ENCODE measurements at regions not wholly inside any gene's neighbourhood (a gene's known extent, or its start where the extent isn't known, plus 50 kb on each side); places are given as distances from the start of the nearest gene placed in this dataset.

- no peak overlapping the region for H4K8ac ChIP-seq (replicated peaks; ENCODE audit: insufficient read length, low read depth, low read length)
- H3K18ac ChIP-seq (ENCODE audit: insufficient read length, low read depth, low read length) = no peak overlapping the region
- Mint-ChIP-seq H3K4me1 (peaks cover 3 to 5% of the 10 kb centered on the region in 2 experiments), H3K27ac (no peak overlapping the region), H3K4me3 (no peak overlapping the region), H3K9me3 (no peaks in the 10 kb centered on the region), H3K36me3 (ENCODE audit: insufficient read depth in 1 of 3, low read depth in 3 of 3) (no peaks in the 10 kb centered on the region), H3K27me3 (ENCODE audit: low read depth) (no peaks in the 10 kb centered on the region)
- no peak overlapping the region for H2AK5ac ChIP-seq (ENCODE audit: insufficient read length, low read length)
- no peak overlapping the region for H3T11ph ChIP-seq (ENCODE audit: low read length)
- H3K56ac ChIP-seq (ENCODE audit: insufficient read length, low read depth, low read length) = no peak overlapping the region
- no peaks in the 10 kb centered on the region for H3K4me1 ChIP-seq (ENCODE audit: insufficient read depth, low read length)
- H2BK20ac ChIP-seq (ENCODE audit: low read depth, low read length, poor library complexity, severe bottlenecking) = no peak overlapping the region
- H4K5ac ChIP-seq (ENCODE audit: insufficient read length, low read depth, low read length) = no peak overlapping the region
- H3K79me2 ChIP-seq (ENCODE audit: insufficient read depth, low read length) = no peaks in the 10 kb centered on the region
- no CpG with 5 or more reads among the region's 1 CpG for WGBS (ENCODE audit: extremely low coverage, insufficient read length, low lambda C conversion rate)
- no peaks in the 10 kb centered on the region for H3K23me2 ChIP-seq (ENCODE audit: insufficient read length, low read depth, low read length, poor library complexity, severe bottlenecking)
- H3K23ac ChIP-seq (ENCODE audit: insufficient read length, low read depth, low read length) = no peak overlapping the region
- no peak overlapping the region for H2BK12ac ChIP-seq (ENCODE audit: insufficient read length, low read depth, low read length)
- no peak overlapping the region for H3K4me2 ChIP-seq (ENCODE audit: insufficient read depth, insufficient read length, low read length)
- H4K20me1 ChIP-seq (ENCODE audit: control insufficient read depth, insufficient read depth, insufficient read length) = no peaks in the 10 kb centered on the region
- no peak for TF ChIP-seq CTCF (conservative IDR thresholded peaks at IDR 0.05)
- H2BK5ac ChIP-seq (ENCODE audit: insufficient read length, low read length) = no peak overlapping the region
- no peak overlapping the region for H2BK120ac ChIP-seq (ENCODE audit: low read depth, low read length, poor library complexity, severe bottlenecking)
- H2BK15ac ChIP-seq (ENCODE audit: low read depth, low read length) = no peak overlapping the region
- no peak overlapping the region for H3K14ac ChIP-seq (ENCODE audit: insufficient read depth, low read length)
- no peak overlapping the region for H3K27ac ChIP-seq (ENCODE audit: insufficient read length, low read depth, low read length)
- no peak overlapping the region for H4K91ac ChIP-seq (ENCODE audit: insufficient read length, low read depth, low read length)
- H3K9me3 ChIP-seq (ENCODE audit: control insufficient read depth, low read depth, low read length) = no peaks in the 10 kb centered on the region
- H3K9ac ChIP-seq (ENCODE audit: extremely low read depth, insufficient read length, low read length) = no peak overlapping the region
- no peak for DNase-seq
- no peak overlapping the region for H2AFZ ChIP-seq (ENCODE audit: low read length)
- H3K4ac ChIP-seq (ENCODE audit: low read depth, low read length) = no peak overlapping the region
- no peaks in the 10 kb centered on the region for H3K27me3 ChIP-seq (ENCODE audit: insufficient read depth, low read length)
- no peaks in the 10 kb centered on the region for H3K79me1 ChIP-seq (ENCODE audit: insufficient read depth, low read depth, low read length, poor library complexity, severe bottlenecking)
Measured at GRCh38 chr12:28782812-28783211, 366.3 kb upstream of the FAR2 start.

Data from H9 (cell line).